ENCODE measurements at regions not wholly inside any gene's neighbourhood (a gene's known extent, or its start where the extent isn't known, plus 50 kb on each side); places are given as distances from the start of the nearest gene placed in this dataset.

- H2AFZ ChIP-seq (ENCODE audit: low read length) = no peak overlapping the region
- POLR2A ChIA-PET = no interaction called here
- no peak for DNase-seq (ENCODE audit: low spot score)
Measured at GRCh38 chr2:217505303-217505702, 497.5 kb downstream of the TNS1 start.

GRCh38 chr2:217501887-217502286, 500.9 kb downstream of the TNS1 start:
- Histone ChIP-seq H3K36me3 (replicated peaks in 1 of 2; ENCODE audit: control insufficient read depth in 1 of 2, insufficient read depth in 2 of 2, low read length in 2 of 2) (no peaks in the 10 kb centered on the region), H4K20me1 (ENCODE audit: insufficient read depth, low read length) (no peaks in the 10 kb centered on the region), H3K4me1 (ENCODE audit: insufficient read depth, low read length) (no peaks in the 10 kb centered on the region), H2AFZ (ENCODE audit: low read length) (no peak overlapping the region), H3K4me3 (replicated peaks in 1 of 3; ENCODE audit: insufficient read depth in 1 of 3, low read depth in 2 of 3, low read length in 3 of 3) (no peak overlapping the region), H3K4me2 (ENCODE audit: low read depth, low read length) (no peak overlapping the region), H3K9ac (ENCODE audit: insufficient read depth, low read depth, low read length) (no peak overlapping the region), H3K27me3 (ENCODE audit: control insufficient read depth in 1 of 2, insufficient read depth in 2 of 2, low read length in 2 of 2) (no peaks in the 10 kb centered on the region; a peak in 2 of 5 replicates), H3K9me3 (ENCODE audit: low read length) (no peaks in the 10 kb centered on the region), H3K27ac (ENCODE audit: extremely low read length, insufficient read depth, low read length) (no peak overlapping the region), H3K79me2 (ENCODE audit: insufficient read depth, low read length) (no peaks in the 10 kb centered on the region)
- 4% methylated on average over 2 of the region's 2 CpGs for WGBS (ENCODE audit: low lambda C conversion rate)
- in situ Hi-C loops (cut with HindIII; ENCODE audit: extremely low pct_ligation_motif_present, low pct_unique_long_range_greater_than_20kb) (loop anchor here (25.0 kb wide), 1 partner anchor 990 kb away; no protein-coding TSS in a partner anchor), intact Hi-C loops (cut with micrococcal nuclease; ENCODE audit: unreplicated experiment) (no loop called here)
- FAIRE-seq (no peak), ATAC-seq (no peak), DNase-seq (ENCODE audit: low spot score) (no peak)
- CTCF ChIA-PET (ENCODE audit: low intra/inter-chr PET ratio, low total read pairs) = no interaction called here
- POLR2A ChIA-PET = no interaction called here
- BruUV-seq (replicated peaks) = no TSS peak
- TF ChIP-seq ZNF646 (CRISPR knock-in tag; IDR thresholded peaks at IDR 0.05) (no peak), SATB2 (CRISPR knock-in tag; IDR thresholded peaks at IDR 0.05) (no peak), CREB1 (IDR thresholded peaks at IDR 0.05) (no peak), CREB1 (CRISPR knock-in tag; IDR thresholded peaks at IDR 0.05) (no peak), KAT8 (CRISPR knock-in tag; IDR thresholded peaks at IDR 0.05) (no peak), ZNF777 (CRISPR knock-in tag; IDR thresholded peaks at IDR 0.05) (no peak), ZFP36 (IDR thresholded peaks at IDR 0.05; ENCODE audit: borderline replicate concordance, low read depth, low read length, partially characterized antibody) (no peak), ZBTB46 (CRISPR knock-in tag; IDR thresholded peaks at IDR 0.05; ENCODE audit: borderline replicate concordance) (no peak), MIER2 (CRISPR knock-in tag; IDR thresholded peaks at IDR 0.05) (no peak)

More at GRCh38 chr2:217505303-217505702, 497.5 kb downstream of the TNS1 start:
- TF ChIP-seq MAFF (IDR thresholded peaks at IDR 0.05; ENCODE audit: low read depth, low read length) = peak; percentile 55
- peak; percentile 33 to 68; a peak in 3 of 4 replicates for TF ChIP-seq MAFK (conservative IDR thresholded peaks at IDR 0.05 in 1 of 2, IDR thresholded peaks at IDR 0.05 in 1 of 2; ENCODE audit: low read length in 2 of 2)
- no peak for TF ChIP-seq REPIN1 (CRISPR knock-in tag; IDR thresholded peaks at IDR 0.05; ENCODE audit: borderline replicate concordance, low read depth)
- no peak overlapping the region for H3K4me3 ChIP-seq (replicated peaks in 1 of 3; ENCODE audit: insufficient read depth in 1 of 3, low read depth in 2 of 3, low read length in 3 of 3)
- no peaks in the 10 kb centered on the region for H3K4me1 ChIP-seq (ENCODE audit: insufficient read depth, low read length)
- intact Hi-C loops (cut with micrococcal nuclease; ENCODE audit: unreplicated experiment) (no loop called here), in situ Hi-C loops (cut with HindIII; ENCODE audit: extremely low pct_ligation_motif_present, low pct_unique_long_range_greater_than_20kb) (loop anchor here (25.0 kb wide), 1 partner anchor 993 kb away; no protein-coding TSS in a partner anchor)
- FAIRE-seq (no peak), ATAC-seq (no peak)
- no TSS peak for BruUV-seq (replicated peaks)
- no peaks in the 10 kb centered on the region for H3K79me2 ChIP-seq (ENCODE audit: insufficient read depth, low read length)
- no peaks in the 10 kb centered on the region for H3K36me3 ChIP-seq (replicated peaks in 1 of 2; ENCODE audit: control insufficient read depth in 1 of 2, insufficient read depth in 2 of 2, low read length in 2 of 2)
- H3K9me3 ChIP-seq (ENCODE audit: low read length) = no peaks in the 10 kb centered on the region
- H4K20me1 ChIP-seq (ENCODE audit: insufficient read depth, low read length) = no peaks in the 10 kb centered on the region
- CTCF ChIA-PET (ENCODE audit: low intra/inter-chr PET ratio, low total read pairs) = no interaction called here
- H3K4me2 ChIP-seq (ENCODE audit: low read depth, low read length) = no peak overlapping the region
- no peaks in the 10 kb centered on the region; a peak in 1 of 5 replicates for H3K27me3 ChIP-seq (ENCODE audit: control insufficient read depth in 1 of 2, insufficient read depth in 2 of 2, low read length in 2 of 2)
- H3K9ac ChIP-seq (ENCODE audit: insufficient read depth, low read depth, low read length) = no peak overlapping the region
- WGBS (ENCODE audit: low lambda C conversion rate) = 76% methylated on average over 1 of the region's 1 CpG
- H3K27ac ChIP-seq (ENCODE audit: extremely low read length, insufficient read depth, low read length) = no peak overlapping the region
